ENCODE measurements at regions not wholly inside any gene's neighbourhood (a gene's known extent, or its start where the extent isn't known, plus 50 kb on each side); places are given as distances from the start of the nearest gene placed in this dataset.
A peak's percentile ranks its signal among the peaks of the same experiment; 100 is the strongest.

DNA sequence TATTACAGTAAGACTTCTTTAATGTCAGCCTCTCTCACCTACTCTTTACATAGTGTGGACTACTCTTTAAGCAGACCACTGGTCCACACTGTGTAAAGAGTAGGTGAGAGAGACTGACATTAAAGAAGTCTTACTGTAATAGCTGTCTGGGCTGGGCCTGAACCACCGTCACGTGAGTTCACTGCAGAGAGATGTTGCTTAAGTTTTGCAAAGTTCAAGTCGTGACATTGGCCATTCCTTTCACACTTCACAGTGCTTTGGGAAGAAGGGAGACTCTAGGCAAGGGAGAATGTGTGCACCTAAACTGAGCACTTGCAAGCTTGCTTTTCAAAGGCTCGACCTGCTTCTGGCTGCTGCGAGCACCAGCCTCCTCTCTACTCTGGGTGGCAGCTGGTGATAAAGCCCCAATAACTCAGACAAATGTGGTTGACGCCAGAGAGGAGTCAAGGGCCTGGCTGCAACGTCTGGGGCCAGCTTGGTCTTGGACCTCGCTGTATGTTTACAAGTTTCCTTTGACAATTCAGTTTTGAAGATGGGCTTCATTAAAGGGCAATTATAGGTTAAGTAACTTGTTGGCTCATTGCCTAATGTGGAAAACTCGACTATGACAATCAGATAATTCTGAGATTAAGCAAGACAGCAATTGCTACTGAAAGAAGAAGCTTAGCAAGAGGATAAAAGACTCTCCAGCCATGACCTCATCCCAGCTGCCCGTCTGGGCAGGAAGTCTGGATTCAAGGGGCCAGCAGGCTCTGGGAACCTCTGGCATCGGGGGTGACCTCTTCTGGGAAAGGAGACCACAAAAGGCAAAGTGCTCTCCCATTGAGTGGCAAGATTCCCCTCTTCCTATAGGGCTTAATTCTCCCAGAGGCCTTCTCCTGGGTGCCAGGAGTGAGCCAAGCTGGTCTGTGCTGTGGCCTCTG is 242.1 kb upstream of the TLE3 start:
- DNase-seq (ENCODE audit: low read depth in 1 of 2, low spot score in 2 of 2) (peak in 1 of 2 experiments; percentile 28), FAIRE-seq (no peak)
- H4K5ac ChIP-seq (ENCODE audit: insufficient read length, low read depth, low read length) = no peak overlapping the region
- CTCF ChIA-PET (ENCODE audit: partially characterized antibody) = interaction anchor here (0.6 to 1.1 kb wide), 3 partner anchors 23 to 173 kb away, joined by 3 read pairs; no protein-coding TSS in a partner anchor
- no peak overlapping the region for H2BK20ac ChIP-seq (ENCODE audit: low read length)
- H3K27ac ChIP-seq (ENCODE audit: low read depth, low read length) = no peak overlapping the region
- H2BK15ac ChIP-seq (ENCODE audit: low read length) = no peak overlapping the region
- H3K4me1 ChIP-seq (replicated peaks in 1 of 4; ENCODE audit: control insufficient read depth in 3 of 4, insufficient read depth in 4 of 4, low read length in 3 of 4) = peaks cover 0 to 3% (median 0%) of the 10 kb centered on the region in 4 experiments; a peak in 1 of 7 replicates
- H3K4me3 ChIP-seq (ENCODE audit: extremely low read depth in 1 of 4, insufficient read depth in 2 of 4, low read depth in 3 of 4, low read length in 4 of 4) = no peak overlapping the region
- no peak overlapping the region for H2BK5ac ChIP-seq (ENCODE audit: low read depth, low read length)
- no peaks in the 10 kb centered on the region for H3K79me1 ChIP-seq (ENCODE audit: low read depth, low read length)
- no peaks in the 10 kb centered on the region for H3K23me2 ChIP-seq (ENCODE audit: low read depth, low read length)
- no peaks in the 10 kb centered on the region for H3K79me2 ChIP-seq (ENCODE audit: control insufficient read depth in 1 of 2, insufficient read depth in 2 of 2, low read length in 2 of 2)
- no peaks in the 10 kb centered on the region for H3K27me3 ChIP-seq (replicated peaks in 1 of 4; ENCODE audit: control insufficient read depth in 3 of 4, extremely low read depth in 1 of 4, insufficient read depth in 3 of 4, low read length in 3 of 4)
- no peak overlapping the region for H3K9ac ChIP-seq (replicated peaks in 1 of 4; ENCODE audit: extremely low read depth in 1 of 4, low read depth in 3 of 4, low read length in 3 of 4)
- H3K14ac ChIP-seq (ENCODE audit: insufficient read length) = no peak overlapping the region
- POLR2A ChIA-PET (ENCODE audit: partially characterized antibody) = interaction anchor here (0.8 kb wide), 1 partner anchor 47 kb away, joined by 3 read pairs; no protein-coding TSS in a partner anchor
- no peak overlapping the region for H2AK5ac ChIP-seq (ENCODE audit: low read depth, low read length)
- H4K20me1 ChIP-seq (replicated peaks in 1 of 2; ENCODE audit: control insufficient read depth in 1 of 2, insufficient read depth in 2 of 2, low read length in 2 of 2) = peaks cover 0 to 3% of the 10 kb centered on the region in 2 experiments
- H2BK120ac ChIP-seq (replicated peaks; ENCODE audit: low read depth, low read length) = no peak overlapping the region
- no peak overlapping the region for H3K23ac ChIP-seq (ENCODE audit: insufficient read length)
- no peak overlapping the region for H3K18ac ChIP-seq (ENCODE audit: extremely low read depth, low read length)
- no peak for TF ChIP-seq GABPA (IDR thresholded peaks at IDR 0.05; ENCODE audit: borderline replicate concordance, insufficient read depth, low read length)
- TF ChIP-seq SP4 (IDR thresholded peaks at IDR 0.05; ENCODE audit: low read length) = no peak
- no peak overlapping the region for H2BK12ac ChIP-seq (ENCODE audit: low read depth, low read length)
- no peak overlapping the region for H4K91ac ChIP-seq (replicated peaks; ENCODE audit: insufficient read length, low read length)
- 83% methylated on average over 11 of the region's 11 CpGs; no CpG with 5 or more reads in 1 of the 2 experiments for WGBS, 2 experiments (ENCODE audit: extremely low coverage in 1 of 2, insufficient coverage in 1 of 2, insufficient read length in 1 of 2, insufficient replicate concordance in 2 of 2, low coverage in 1 of 2, low lambda C conversion rate in 2 of 2, missing lambda C conversion rate in 1 of 2)
- H3K4me2 ChIP-seq (ENCODE audit: insufficient read depth in 1 of 2, low read depth in 2 of 2, low read length in 2 of 2) = no peak overlapping the region
- no peak overlapping the region for H3K4ac ChIP-seq (replicated peaks; ENCODE audit: insufficient read length, low read depth, low read length)
- no peak overlapping the region for H2AFZ ChIP-seq (ENCODE audit: low read length)
- H3K56ac ChIP-seq (replicated peaks; ENCODE audit: insufficient read length, low read depth, low read length) = no peak overlapping the region
- H3K36me3 ChIP-seq (ENCODE audit: control insufficient read depth in 2 of 4, insufficient read depth in 4 of 4, low read length in 3 of 4) = no peaks in the 10 kb centered on the region
- no peak overlapping the region for H4K8ac ChIP-seq (ENCODE audit: extremely low read depth, insufficient read depth, low read length)
- H3K9me3 ChIP-seq (ENCODE audit: insufficient read depth in 2 of 2, low read depth in 1 of 2, low read length in 1 of 2) = peaks cover 0 to 5% of the 10 kb centered on the region in 2 experiments; a peak in 1 of 4 replicates

Data from H1 (cell line).